ENCODE measurements at regions not wholly inside any gene's neighbourhood (a gene's known extent, or its start where the extent isn't known, plus 50 kb on each side); places are given as distances from the start of the nearest gene placed in this dataset.

- TF ChIP-seq CTCF (IDR thresholded peaks at IDR 0.05; ENCODE audit: low read length) (no peak), EZH2 (IDR thresholded peaks at IDR 0.05; ENCODE audit: borderline replicate concordance, low read length) (no peak)
These were observed 68.9 kb upstream of the CAB39 start for GRCh38 chr2:230643576-230644291.
